Panc1 (cell line): ENCODE measurements at regions not wholly inside any gene's neighbourhood (a gene's known extent, or its start where the extent isn't known, plus 50 kb on each side); places are given as distances from the start of the nearest gene placed in this dataset.

Experiments used
- ATAC-seq: fragments of 200-7000 bp; cut with Tn5 transposase; 2 replicates; pipeline ENCODE4 v1.9.1; 2020; ENCODE audit warnings: mild to moderate bottlenecking, moderate library complexity
- BruUV-seq: library from RNA; stranded (reverse); fragments of 400-500 nt; replicated peaks from 2 replicates; lab custom pipeline; 2021; lab: Mats Ljungman, UMichigan
- CTCF ChIA-PET: fragments of 300-600 bp; sonication (Branson Sonifier 250); formaldehyde crosslinking; loops from one replicate; lab custom pipeline; 2022; ENCODE audit warnings: antibody characterized with exemption; lab: Charles Lee
- POLR2A ChIA-PET: fragments of 300-600 bp; sonication (Branson Sonifier 250); formaldehyde crosslinking; loops from one replicate; lab custom pipeline; 2022; ENCODE audit warnings: antibody characterized with exemption; lab: Charles Lee
- DNase-seq: peaks from one replicate; pipeline ENCODE4 v3.0.0-alpha.2; 2010; ENCODE audit warnings: low read depth, low spot score
- H3K27ac ChIP-seq: 2 replicates; pipeline ENCODE4 v1.5.1; 2011; ENCODE audit warnings: mild to moderate bottlenecking, low read length, inconsistent platforms
- H3K27me3 ChIP-seq: fragments of 200-500 bp; sonication (Bioruptor generic); 2 replicates; pipeline ENCODE4 v1.6.0; 2014; ENCODE audit warnings: low read length, inconsistent platforms; ENCODE audit not compliant: control insufficient read depth, insufficient read depth
- H3K36me3 ChIP-seq: fragments of 200-500 bp; sonication (Bioruptor generic); 2 replicates; pipeline ENCODE4 v1.5.1; 2014; ENCODE audit warnings: inconsistent platforms, mild to moderate bottlenecking, low read length, moderate library complexity; ENCODE audit not compliant: control insufficient read depth, insufficient read depth
- H3K4me1 ChIP-seq: 2 replicates; pipeline ENCODE4 v1.5.1; 2011; ENCODE audit warnings: inconsistent platforms, mild to moderate bottlenecking, low read length, moderate library complexity; ENCODE audit not compliant: control insufficient read depth, insufficient read depth
- H3K4me3 ChIP-seq, 2 experiments: 2 replicates each; pipeline ENCODE4 v1.5.1; 2011 to 2012; ENCODE audit warnings: low read depth in 2 of 2, low read length in 2 of 2, mild to moderate bottlenecking in 2 of 2, inconsistent platforms in 1 of 2, moderate library complexity in 1 of 2
- H3K9me3 ChIP-seq: fragments of 200-500 bp; sonication (Bioruptor generic); 2 replicates; pipeline ENCODE4 v1.5.1; 2014; ENCODE audit warnings: low read depth, mild to moderate bottlenecking, inconsistent platforms, low read length, moderate library complexity; ENCODE audit not compliant: control insufficient read depth, insufficient read depth
- CTCF ChIP-seq: fragments of 450-650 bp; IDR thresholded peaks from 2 replicates; pipeline ENCODE4 v1.5.1; 2017; ENCODE audit warnings: mild to moderate bottlenecking
- POLR2AphosphoS5 ChIP-seq: IDR thresholded peaks from 2 replicates; pipeline ENCODE4 v1.6.1; 2012; ENCODE audit warnings: mild to moderate bottlenecking, low read depth, low read length, moderate library complexity
- REST ChIP-seq, 2 experiments: IDR thresholded peaks; 2 replicates each; pipeline ENCODE4 v1.6.1; 2011 to 2012; ENCODE audit warnings: low read depth in 2 of 2, control low read depth in 1 of 2, low read length in 1 of 2, mild to moderate bottlenecking in 1 of 2, moderate library complexity in 1 of 2; ENCODE audit not compliant: insufficient read depth in 1 of 2
- SIN3A ChIP-seq: IDR thresholded peaks from 2 replicates; pipeline ENCODE4 v1.6.1; 2012; ENCODE audit warnings: low read depth, mild to moderate bottlenecking, low read length, moderate library complexity, borderline replicate concordance; ENCODE audit not compliant: insufficient read depth
- TCF7L2 ChIP-seq: IDR thresholded peaks from 2 replicates; pipeline ENCODE4 v1.6.1; 2011; ENCODE audit warnings: mild to moderate bottlenecking, low read depth, low read length, inconsistent platforms
- in situ Hi-C: cut with HindIII; loops from 2 replicates; pipeline ENCODE4 v1.10.0; 2016; ENCODE audit warnings: low sequenced_read_pairs, low pct_unique_long_range_greater_than_20kb
- intact Hi-C: fragments of 100-400 bp; cut with micrococcal nuclease; formaldehyde crosslinking; loops from one replicate; pipeline ENCODE4 v1.10.0; 2022; ENCODE audit not compliant: unreplicated experiment

- POLR2A ChIA-PET: no interaction called here
- intact Hi-C loops (no loop called here), in situ Hi-C loops (no loop called here)
- H3K27me3 ChIP-seq: no peaks in the 10 kb centered on the region
- H3K27ac ChIP-seq: no peak overlapping the region
- TF ChIP-seq SIN3A: no peak
- no peak for TF ChIP-seq REST (IDR thresholded peaks at IDR 0.05; ENCODE audit: insufficient read depth in 1 of 2, low read depth in 2 of 2, low read length in 1 of 2)
- DNase-seq: no peak
- no peaks in the 10 kb centered on the region for H3K4me1 ChIP-seq
- no peaks in the 10 kb centered on the region for H3K36me3 ChIP-seq
- H3K9me3 ChIP-seq: no peaks in the 10 kb centered on the region
- ATAC-seq: no peak
- H3K4me3 ChIP-seq: no peak overlapping the region
- BruUV-seq: no TSS peak
- CTCF ChIA-PET: no interaction called here
Observed at GRCh38 chr13:40410315-40410714, 256.1 kb downstream of the FOXO1 start.

- H3K4me3 ChIP-seq: no peak overlapping the region
- no peak for DNase-seq
- H3K4me1 ChIP-seq: no peaks in the 10 kb centered on the region
- TF ChIP-seq CTCF (no peak), TCF7L2 (no peak), SIN3A (no peak)
- BruUV-seq: no TSS peak
- ChIA-PET POLR2A (no interaction called here), CTCF (no interaction called here)
- no peaks in the 10 kb centered on the region for H3K27me3 ChIP-seq
- H3K9me3 ChIP-seq: no peaks in the 10 kb centered on the region
- no peak for ATAC-seq
- intact Hi-C loops (no loop called here), in situ Hi-C loops (no loop called here)
- H3K27ac ChIP-seq: no peak overlapping the region
- no peaks in the 10 kb centered on the region for H3K36me3 ChIP-seq
Observed at GRCh38 chr13:40420160-40420740, 246.2 kb downstream of the FOXO1 start.

GRCh38 chr13:40422588-40423235 lies 243.7 kb downstream of the FOXO1 start:
- TF ChIP-seq SIN3A (no peak), CTCF (no peak), POLR2AphosphoS5 (no peak), REST (IDR thresholded peaks at IDR 0.05; ENCODE audit: insufficient read depth in 1 of 2, low read depth in 2 of 2, low read length in 1 of 2) (no peak), TCF7L2 (no peak)
- ATAC-seq (no peak), DNase-seq (no peak)
- H3K36me3 ChIP-seq: no peaks in the 10 kb centered on the region
- H3K9me3 ChIP-seq: no peaks in the 10 kb centered on the region
- no peak overlapping the region for H3K27ac ChIP-seq
- ChIA-PET POLR2A (no interaction called here), CTCF (no interaction called here)
- H3K4me1 ChIP-seq: no peaks in the 10 kb centered on the region
- BruUV-seq: no TSS peak
- H3K27me3 ChIP-seq: no peaks in the 10 kb centered on the region
- H3K4me3 ChIP-seq: no peak overlapping the region
- intact Hi-C loops: no loop called here
- in situ Hi-C loops: no loop called here
